Retinal pigment epithelial cell (primary cell): ENCODE measurements at regions not wholly inside any gene's neighbourhood (a gene's known extent, or its start where the extent isn't known, plus 50 kb on each side); places are given as distances from the start of the nearest gene placed in this dataset.
A peak's percentile ranks its signal among the peaks of the same experiment; 100 is the strongest.

Experiments used
- DNase-seq: peaks from one replicate; pipeline ENCODE4 v3.0.0-alpha.2; 2010; ENCODE audit warnings: low read depth
- H3K4me3 ChIP-seq: 2 replicates; pipeline ENCODE4 v1.5.1; 2011; ENCODE audit warnings: mild to moderate bottlenecking, low read length, control low read depth, moderate library complexity
- CTCF ChIP-seq: conservative IDR thresholded peaks from 2 replicates; pipeline ENCODE4 v1.5.1; 2011; ENCODE audit warnings: low read depth, low read length, control low read depth, inconsistent platforms

GRCh38 chr1:238624776-238625175, 734.1 kb upstream of the ZP4 start:
- H3K4me3 ChIP-seq = no peak overlapping the region
- no peak for TF ChIP-seq CTCF

GRCh38 chr1:238621405-238621804, 730.7 kb upstream of the ZP4 start:
- DNase-seq = no peak
- no peak for TF ChIP-seq CTCF
- H3K4me3 ChIP-seq = no peak overlapping the region

More at GRCh38 chr1:238624776-238625175, 734.1 kb upstream of the ZP4 start:
- DNase-seq = no peak

DNA sequence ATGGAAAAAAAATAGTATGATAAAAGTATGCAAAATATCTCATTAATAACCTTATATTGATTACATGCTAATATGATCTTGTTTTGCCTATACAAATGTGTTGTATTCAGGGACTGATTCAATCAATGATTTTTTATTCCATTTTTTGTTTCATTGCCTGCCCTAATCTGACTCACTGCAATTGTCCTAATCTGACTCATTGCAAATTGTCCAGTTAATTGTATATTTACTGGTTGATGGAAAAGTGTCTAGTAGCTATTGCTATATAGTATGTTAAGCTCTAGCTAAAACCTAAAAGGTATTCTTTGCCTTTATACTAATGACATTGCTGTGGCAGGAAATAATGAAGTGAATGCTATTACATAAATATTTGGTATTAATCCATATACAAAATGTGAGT, 728.9 kb upstream of the ZP4 start:
- no peak for DNase-seq
- no peak for TF ChIP-seq CTCF
- no peak overlapping the region for H3K4me3 ChIP-seq

- no peak for TF ChIP-seq CTCF
- no peak for DNase-seq
- H3K4me3 ChIP-seq = no peak overlapping the region
These were observed 720.7 kb upstream of the ZP4 start for GRCh38 chr1:238611406-238611805.

GRCh38 chr1:238608144-238608543, 717.4 kb upstream of the ZP4 start:
- DNase-seq = no peak
- no peak for TF ChIP-seq CTCF
- H3K4me3 ChIP-seq = no peak overlapping the region

- no peak for TF ChIP-seq CTCF
- no peak overlapping the region for H3K4me3 ChIP-seq
- peak; percentile 58 for DNase-seq
These were observed 716.2 kb upstream of the ZP4 start for GRCh38 chr1:238606896-238607295.

DNA sequence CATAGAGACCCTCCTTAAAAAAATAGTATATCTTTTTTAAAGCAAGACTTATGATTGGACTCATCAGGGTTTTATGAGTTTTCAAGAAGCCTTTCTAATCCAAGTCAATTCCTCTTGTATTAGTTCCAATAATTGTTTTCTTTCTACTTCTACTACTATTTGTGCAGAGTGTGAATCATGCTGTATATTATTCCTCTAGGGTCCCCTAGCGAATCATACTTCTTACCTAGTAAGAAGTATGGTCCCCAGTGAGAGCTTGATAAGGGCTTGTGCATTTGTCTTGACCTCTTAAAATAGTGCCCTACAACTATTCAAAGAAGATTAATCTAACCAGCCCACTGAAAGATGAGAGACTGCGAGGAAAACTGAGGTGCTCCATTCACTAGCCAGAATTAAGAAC, 715.7 kb upstream of the ZP4 start:
- H3K4me3 ChIP-seq = no peak overlapping the region
- DNase-seq = no peak
- TF ChIP-seq CTCF = no peak
